ENCODE measurements at regions not wholly inside any gene's neighbourhood (a gene's known extent, or its start where the extent isn't known, plus 50 kb on each side); places are given as distances from the start of the nearest gene placed in this dataset.
"Not testable (repeated sequence)": the region's sequence is repeated elsewhere in the genome, so short reads cannot be mapped to it uniquely, and the experiment has no call there.

- Mint-ChIP-seq H3K4me1 (peaks cover 18% of the 10 kb centered on the region), H3K9me3 (no peaks in the 10 kb centered on the region; the same call in 1 of the 3 replicates), H3K36me3 (ENCODE audit: low read depth) (no peaks in the 10 kb centered on the region; the same call in 2 of the 3 replicates), H3K27me3 (ENCODE audit: insufficient read depth, low read depth, poor library complexity) (no peaks in the 10 kb centered on the region), H3K27ac (0 out of 2 replicates have a peak overlapping the region, but pooled peaks have one; percentile 59), H3K4me3 (no peak overlapping the region)
- no peaks in the 10 kb centered on the region for H3K9me2 ChIP-seq (ENCODE audit: insufficient read depth)
- H3K79me2 ChIP-seq (replicated peaks; ENCODE audit: insufficient read depth), result no peaks in the 10 kb centered on the region
- no peak overlapping the region for H3K4me3 ChIP-seq
- no peak overlapping the region for H3K27ac ChIP-seq (ENCODE audit: low read depth)
- DNase-seq (ENCODE audit: low spot score) (no peak), ATAC-seq (no peak)
- H3F3A ChIP-seq (replicated peaks; ENCODE audit: low read depth), result no peaks in the 10 kb centered on the region
- H3K4me2 ChIP-seq, result no peak overlapping the region
- TF ChIP-seq JUNB (IDR thresholded peaks at IDR 0.05; ENCODE audit: unreplicated experiment), result no peak
- no peak for TF ChIP-seq ZNF114 (CRISPR knock-in tag; IDR thresholded peaks at IDR 0.05)
- no peak for TF ChIP-seq EZH2phosphoT487 (IDR thresholded peaks at IDR 0.05; ENCODE audit: unreplicated experiment)
- no peak for TF ChIP-seq ETS1 (IDR thresholded peaks at IDR 0.05)
- H3K27me3 ChIP-seq (ENCODE audit: insufficient read depth), result no peaks in the 10 kb centered on the region
- no peaks in the 10 kb centered on the region for H3K36me3 ChIP-seq (ENCODE audit: insufficient read depth)
- H4K20me1 ChIP-seq (replicated peaks; ENCODE audit: insufficient read depth), result no peaks in the 10 kb centered on the region
- H2AFZ ChIP-seq, result peak overlapping the region; percentile 93
- H3K4me1 ChIP-seq (ENCODE audit: insufficient read depth), result peaks cover 6% of the 10 kb centered on the region
These were observed 72.5 kb upstream of the UCN3 start for GRCh38 chr10:5292196-5292735.

GRCh38 chr10:5292970-5293369, 71.8 kb upstream of the UCN3 start:
- H3K9me2 ChIP-seq (ENCODE audit: insufficient read depth); H3K27ac Mint-ChIP-seq; DNase-seq (ENCODE audit: low spot score); H3K4me1 ChIP-seq (ENCODE audit: insufficient read depth); H2AFZ ChIP-seq; H3K9me3 Mint-ChIP-seq; ATAC-seq; H3K36me3 Mint-ChIP-seq (ENCODE audit: low read depth); H4K20me1 ChIP-seq (replicated peaks; ENCODE audit: insufficient read depth); H3K79me2 ChIP-seq (replicated peaks; ENCODE audit: insufficient read depth); H3K27ac ChIP-seq (ENCODE audit: low read depth); H3K4me3 Mint-ChIP-seq; H3K36me3 ChIP-seq (ENCODE audit: insufficient read depth); H3K27me3 ChIP-seq (ENCODE audit: insufficient read depth); H3F3A ChIP-seq (replicated peaks; ENCODE audit: low read depth); H3K4me3 ChIP-seq; H3K27me3 Mint-ChIP-seq (ENCODE audit: insufficient read depth, low read depth, poor library complexity); H3K4me2 ChIP-seq: not testable (repeated sequence)
- H3K4me1 Mint-ChIP-seq, result peaks cover 23% of the 10 kb centered on the region

DNA sequence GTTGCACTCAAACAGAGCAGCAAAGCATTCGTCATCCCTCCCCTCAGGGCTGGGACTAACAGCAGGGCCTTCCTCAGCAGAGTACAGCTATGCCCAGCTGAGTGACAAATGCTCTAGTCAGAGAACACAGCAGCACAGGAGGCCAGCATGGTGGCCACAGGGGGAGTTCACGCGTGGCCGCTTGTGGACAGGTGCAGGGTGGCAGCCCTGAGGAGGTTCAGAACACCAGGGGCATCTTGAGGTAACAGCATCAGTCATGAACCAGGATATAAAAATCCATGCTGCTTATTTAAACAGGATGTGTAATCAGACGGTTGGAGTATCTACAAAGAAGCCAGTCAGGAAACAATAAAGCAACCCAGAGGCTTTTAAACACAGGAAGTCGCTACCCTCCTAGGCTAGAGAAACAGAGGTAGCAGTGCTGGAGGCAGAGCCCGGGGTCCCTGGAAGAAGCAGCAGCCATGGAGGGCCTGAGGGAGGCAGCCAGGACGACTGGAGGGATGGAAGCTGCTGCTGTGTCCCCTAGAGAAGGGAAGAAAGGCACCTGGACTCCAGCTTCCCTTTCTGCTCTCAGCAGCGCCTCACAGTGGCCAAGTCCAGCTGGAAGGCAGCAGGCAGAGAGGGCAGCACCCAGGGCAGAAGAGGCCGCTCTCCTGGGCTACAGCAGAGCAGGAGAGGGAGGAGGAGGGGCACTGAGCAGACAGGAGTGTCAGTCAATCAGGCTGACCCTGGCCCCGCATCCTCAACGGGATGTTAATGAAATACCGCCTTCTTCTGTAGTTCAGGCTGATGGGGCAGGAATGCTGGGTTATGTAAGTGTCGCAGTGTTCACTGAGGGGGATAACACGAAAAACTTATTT, 70.8 kb upstream of the UCN3 start:
- H3K4me2 ChIP-seq, result no peak overlapping the region
- no peak overlapping the region for H3K27ac ChIP-seq (ENCODE audit: low read depth)
- peak; percentile 100 for ATAC-seq
- H4K20me1 ChIP-seq (replicated peaks; ENCODE audit: insufficient read depth), result no peaks in the 10 kb centered on the region
- H3K36me3 ChIP-seq (ENCODE audit: insufficient read depth), result no peaks in the 10 kb centered on the region
- Mint-ChIP-seq H3K9me3 (no peaks in the 10 kb centered on the region; the same call in 1 of the 3 replicates), H3K36me3 (ENCODE audit: low read depth) (no peaks in the 10 kb centered on the region; the same call in 2 of the 3 replicates), H3K27me3 (ENCODE audit: insufficient read depth, low read depth, poor library complexity) (no peaks in the 10 kb centered on the region), H3K4me1 (peaks cover 23% of the 10 kb centered on the region), H3K27ac (no peak overlapping the region), H3K4me3 (no peak overlapping the region)
- no peaks in the 10 kb centered on the region for H3K27me3 ChIP-seq (ENCODE audit: insufficient read depth)
- no peaks in the 10 kb centered on the region for H3K79me2 ChIP-seq (replicated peaks; ENCODE audit: insufficient read depth)
- no peaks in the 10 kb centered on the region for H3K9me2 ChIP-seq (ENCODE audit: insufficient read depth)
- peaks cover 6% of the 10 kb centered on the region for H3K4me1 ChIP-seq (ENCODE audit: insufficient read depth)
- no peak overlapping the region for H3K4me3 ChIP-seq
- DNase-seq (ENCODE audit: low spot score), result peak; percentile 95
- no peaks in the 10 kb centered on the region for H3F3A ChIP-seq (replicated peaks; ENCODE audit: low read depth)
- no peak overlapping the region for H2AFZ ChIP-seq
- TF ChIP-seq ZNF331 (CRISPR knock-in tag; IDR thresholded peaks at IDR 0.05; ENCODE audit: low read depth), result no peak
- TF ChIP-seq STAT1 (IDR thresholded peaks at IDR 0.05; ENCODE audit: unreplicated experiment), result no peak
- peak; percentile 71 to 98 for TF ChIP-seq CTCF (conservative IDR thresholded peaks at IDR 0.05; ENCODE audit: low read depth in 2 of 2)
- no peak for TF ChIP-seq JUNB (IDR thresholded peaks at IDR 0.05; ENCODE audit: unreplicated experiment)
- no peak for TF ChIP-seq EZH2 (IDR thresholded peaks at IDR 0.05; ENCODE audit: low read depth, unreplicated experiment)
- 0 out of 2 replicates have a peak, but pooled peaks have one; percentile 52 for TF ChIP-seq ZNF114 (CRISPR knock-in tag; IDR thresholded peaks at IDR 0.05)
- TF ChIP-seq ETS1 (IDR thresholded peaks at IDR 0.05), result no peak
- TF ChIP-seq NANOG (IDR thresholded peaks at IDR 0.05; ENCODE audit: borderline replicate concordance), result no peak
